ENCODE measurements at regions not wholly inside any gene's neighbourhood (a gene's known extent, or its start where the extent isn't known, plus 50 kb on each side); places are given as distances from the start of the nearest gene placed in this dataset.

- TF ChIP-seq CTCF (tag by site-specific recombination; IDR thresholded peaks at IDR 0.05) (no peak), ZNF335 (tag by site-specific recombination; conservative IDR thresholded peaks at IDR 0.05) (no peak), TCF7L2 (IDR thresholded peaks at IDR 0.05; ENCODE audit: borderline replicate concordance, low read depth, low read length) (no peak)
Observed at GRCh38 chr4:158316264-158316663, 106.0 kb downstream of the TMEM144 start.
